ENCODE measurements at regions not wholly inside any gene's neighbourhood (a gene's known extent, or its start where the extent isn't known, plus 50 kb on each side); places are given as distances from the start of the nearest gene placed in this dataset.
"Not testable (repeated sequence)": the region's sequence is repeated elsewhere in the genome, so short reads cannot be mapped to it uniquely, and the experiment has no call there.

- TF ChIP-seq, protein P1, sequence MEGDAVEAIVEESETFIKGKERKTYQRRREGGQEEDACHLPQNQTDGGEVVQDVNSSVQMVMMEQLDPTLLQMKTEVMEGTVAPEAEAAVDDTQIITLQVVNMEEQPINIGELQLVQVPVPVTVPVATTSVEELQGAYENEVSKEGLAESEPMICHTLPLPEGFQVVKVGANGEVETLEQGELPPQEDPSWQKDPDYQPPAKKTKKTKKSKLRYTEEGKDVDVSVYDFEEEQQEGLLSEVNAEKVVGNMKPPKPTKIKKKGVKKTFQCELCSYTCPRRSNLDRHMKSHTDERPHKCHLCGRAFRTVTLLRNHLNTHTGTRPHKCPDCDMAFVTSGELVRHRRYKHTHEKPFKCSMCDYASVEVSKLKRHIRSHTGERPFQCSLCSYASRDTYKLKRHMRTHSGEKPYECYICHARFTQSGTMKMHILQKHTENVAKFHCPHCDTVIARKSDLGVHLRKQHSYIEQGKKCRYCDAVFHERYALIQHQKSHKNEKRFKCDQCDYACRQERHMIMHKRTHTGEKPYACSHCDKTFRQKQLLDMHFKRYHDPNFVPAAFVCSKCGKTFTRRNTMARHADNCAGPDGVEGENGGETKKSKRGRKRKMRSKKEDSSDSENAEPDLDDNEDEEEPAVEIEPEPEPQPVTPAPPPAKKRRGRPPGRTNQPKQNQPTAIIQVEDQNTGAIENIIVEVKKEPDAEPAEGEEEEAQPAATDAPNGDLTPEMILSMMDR (IDR thresholded peaks at IDR 0.05), result not testable (repeated sequence)
- not testable (repeated sequence) for TF ChIP-seq POLR2A (IDR thresholded peaks at IDR 0.05)
These were observed 282.5 kb upstream of the TACR3 start for GRCh38 chr4:104002318-104002717.
